ENCODE measurements at regions not wholly inside any gene's neighbourhood (a gene's known extent, or its start where the extent isn't known, plus 50 kb on each side); places are given as distances from the start of the nearest gene placed in this dataset.

DNA sequence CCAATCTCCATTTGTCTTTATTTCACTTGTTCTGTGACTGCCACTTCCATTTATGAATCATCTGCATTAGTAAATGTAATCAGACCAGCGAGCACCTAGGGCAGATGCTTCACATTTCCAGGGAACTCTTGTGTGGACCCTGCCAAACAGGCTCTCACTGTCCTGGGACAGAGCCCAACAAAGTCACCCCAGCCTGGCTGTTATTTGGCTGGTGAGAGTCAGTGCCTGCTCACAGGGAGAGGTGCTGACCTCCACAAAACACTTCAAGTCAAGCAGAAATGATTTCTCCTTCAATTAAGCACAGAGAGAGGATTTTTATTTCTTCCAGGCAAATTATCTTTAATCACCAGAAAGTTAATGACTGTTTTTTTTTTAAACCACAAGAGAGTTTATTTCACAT, 568.0 kb downstream of the MTRR start:
- TF ChIP-seq, protein P1, sequence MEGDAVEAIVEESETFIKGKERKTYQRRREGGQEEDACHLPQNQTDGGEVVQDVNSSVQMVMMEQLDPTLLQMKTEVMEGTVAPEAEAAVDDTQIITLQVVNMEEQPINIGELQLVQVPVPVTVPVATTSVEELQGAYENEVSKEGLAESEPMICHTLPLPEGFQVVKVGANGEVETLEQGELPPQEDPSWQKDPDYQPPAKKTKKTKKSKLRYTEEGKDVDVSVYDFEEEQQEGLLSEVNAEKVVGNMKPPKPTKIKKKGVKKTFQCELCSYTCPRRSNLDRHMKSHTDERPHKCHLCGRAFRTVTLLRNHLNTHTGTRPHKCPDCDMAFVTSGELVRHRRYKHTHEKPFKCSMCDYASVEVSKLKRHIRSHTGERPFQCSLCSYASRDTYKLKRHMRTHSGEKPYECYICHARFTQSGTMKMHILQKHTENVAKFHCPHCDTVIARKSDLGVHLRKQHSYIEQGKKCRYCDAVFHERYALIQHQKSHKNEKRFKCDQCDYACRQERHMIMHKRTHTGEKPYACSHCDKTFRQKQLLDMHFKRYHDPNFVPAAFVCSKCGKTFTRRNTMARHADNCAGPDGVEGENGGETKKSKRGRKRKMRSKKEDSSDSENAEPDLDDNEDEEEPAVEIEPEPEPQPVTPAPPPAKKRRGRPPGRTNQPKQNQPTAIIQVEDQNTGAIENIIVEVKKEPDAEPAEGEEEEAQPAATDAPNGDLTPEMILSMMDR (IDR thresholded peaks at IDR 0.05; ENCODE audit: low read depth, low read length, poor library complexity, severe bottlenecking): no peak
- TF ChIP-seq EZH2phosphoT487 (IDR thresholded peaks at IDR 0.05; ENCODE audit: borderline replicate concordance, low read length): no peak
